ENCODE measurements at regions not wholly inside any gene's neighbourhood (a gene's known extent, or its start where the extent isn't known, plus 50 kb on each side); places are given as distances from the start of the nearest gene placed in this dataset.

GRCh38 chr5:112528928-112529327 lies 109.9 kb upstream of the EPB41L4A start:
- TF ChIP-seq POLR2A (IDR thresholded peaks at IDR 0.05), result no peak
- TF ChIP-seq, protein P1, sequence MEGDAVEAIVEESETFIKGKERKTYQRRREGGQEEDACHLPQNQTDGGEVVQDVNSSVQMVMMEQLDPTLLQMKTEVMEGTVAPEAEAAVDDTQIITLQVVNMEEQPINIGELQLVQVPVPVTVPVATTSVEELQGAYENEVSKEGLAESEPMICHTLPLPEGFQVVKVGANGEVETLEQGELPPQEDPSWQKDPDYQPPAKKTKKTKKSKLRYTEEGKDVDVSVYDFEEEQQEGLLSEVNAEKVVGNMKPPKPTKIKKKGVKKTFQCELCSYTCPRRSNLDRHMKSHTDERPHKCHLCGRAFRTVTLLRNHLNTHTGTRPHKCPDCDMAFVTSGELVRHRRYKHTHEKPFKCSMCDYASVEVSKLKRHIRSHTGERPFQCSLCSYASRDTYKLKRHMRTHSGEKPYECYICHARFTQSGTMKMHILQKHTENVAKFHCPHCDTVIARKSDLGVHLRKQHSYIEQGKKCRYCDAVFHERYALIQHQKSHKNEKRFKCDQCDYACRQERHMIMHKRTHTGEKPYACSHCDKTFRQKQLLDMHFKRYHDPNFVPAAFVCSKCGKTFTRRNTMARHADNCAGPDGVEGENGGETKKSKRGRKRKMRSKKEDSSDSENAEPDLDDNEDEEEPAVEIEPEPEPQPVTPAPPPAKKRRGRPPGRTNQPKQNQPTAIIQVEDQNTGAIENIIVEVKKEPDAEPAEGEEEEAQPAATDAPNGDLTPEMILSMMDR (IDR thresholded peaks at IDR 0.05), result no peak
- Histone ChIP-seq H3K36me3 (ENCODE audit: low read depth, missing control alignments) (no peaks in the 10 kb centered on the region), H3K27ac (no peak overlapping the region), H3K9me3 (no peaks in the 10 kb centered on the region), H3K27me3 (no peaks in the 10 kb centered on the region), H3K4me1 (no peaks in the 10 kb centered on the region), H3K4me3 (no peak overlapping the region)
- no peak for DNase-seq
- WGBS, 2 donors, result 95 to 96% methylated on average over 5 of the region's 5 CpGs
- intact Hi-C loops (cut with DNase I; ENCODE audit: low total_unique reads), result no loop called here

- WGBS, 2 donors, result 52 to 61% methylated on average over 3 to 5 of the region's 5 CpGs
- H3K27ac ChIP-seq, result no peak overlapping the region
- no peaks in the 10 kb centered on the region for H3K27me3 ChIP-seq
- TF ChIP-seq POLR2A (IDR thresholded peaks at IDR 0.05), result no peak
- TF ChIP-seq, protein P1 (IDR thresholded peaks at IDR 0.05), result peak in 1 of 3 experiments; percentile 42
- no peaks in the 10 kb centered on the region for H3K4me1 ChIP-seq
- intact Hi-C loops (cut with DNase I; ENCODE audit: low total_unique reads), result no loop called here
- no peaks in the 10 kb centered on the region for H3K9me3 ChIP-seq
- no peak overlapping the region for H3K4me3 ChIP-seq
- DNase-seq, result no peak
- H3K36me3 ChIP-seq (ENCODE audit: low read depth, missing control alignments), result no peaks in the 10 kb centered on the region
Observed at GRCh38 chr5:112529525-112529924, 110.4 kb upstream of the EPB41L4A start.

DNA sequence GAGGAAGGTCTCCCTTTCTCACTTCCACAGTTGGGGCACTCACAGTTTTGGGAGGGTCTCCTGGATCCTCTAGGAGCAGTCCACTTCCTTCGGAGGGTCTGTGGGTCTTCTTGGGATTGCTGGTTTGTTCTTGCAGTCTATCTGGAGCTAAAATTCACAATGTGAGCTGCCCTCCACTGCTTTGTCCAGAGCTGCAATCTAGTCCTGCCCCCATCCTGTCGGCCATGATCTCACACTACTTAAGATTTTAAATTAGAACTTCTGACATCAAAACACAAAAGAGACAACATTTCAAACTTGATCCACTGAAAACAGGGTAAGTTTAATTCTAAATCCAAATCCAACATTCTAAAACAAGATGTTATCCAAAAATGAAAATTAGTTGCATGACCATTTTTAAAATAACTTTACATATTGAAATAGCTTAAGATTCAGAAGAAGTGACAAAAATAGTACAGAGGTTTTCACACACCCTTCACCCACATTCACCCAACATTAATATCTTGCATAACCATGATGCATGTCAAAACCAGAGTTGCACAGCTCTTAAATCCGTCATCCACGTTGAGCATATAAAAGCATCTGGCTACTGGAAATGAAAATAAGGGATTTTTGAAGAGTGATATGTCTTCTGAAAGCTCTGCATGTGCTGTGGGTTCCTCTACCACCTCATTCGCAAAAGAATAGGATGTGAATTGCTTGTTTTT lies 113.7 kb upstream of the EPB41L4A start:
- TF ChIP-seq POLR2A (IDR thresholded peaks at IDR 0.05), result no peak
- TF ChIP-seq, protein P1 (IDR thresholded peaks at IDR 0.05), result no peak
- 83 to 86% methylated on average over 5 of the region's 5 CpGs for WGBS, 2 donors
- Histone ChIP-seq H3K27ac (no peak overlapping the region), H3K27me3 (no peaks in the 10 kb centered on the region), H3K4me3 (no peak overlapping the region), H3K4me1 (no peaks in the 10 kb centered on the region), H3K36me3 (ENCODE audit: low read depth, missing control alignments) (no peaks in the 10 kb centered on the region), H3K9me3 (no peaks in the 10 kb centered on the region)
- no peak for DNase-seq
- intact Hi-C loops (cut with DNase I; ENCODE audit: low total_unique reads), result no loop called here

- Histone ChIP-seq H3K36me3 (ENCODE audit: low read depth, missing control alignments) (no peaks in the 10 kb centered on the region), H3K4me1 (no peaks in the 10 kb centered on the region), H3K27ac (no peak overlapping the region), H3K9me3 (no peaks in the 10 kb centered on the region), H3K4me3 (no peak overlapping the region), H3K27me3 (no peaks in the 10 kb centered on the region)
- no peak for TF ChIP-seq POLR2A (IDR thresholded peaks at IDR 0.05)
- TF ChIP-seq, protein P1 (IDR thresholded peaks at IDR 0.05), result no peak
- 0% methylated on average over 1 of the region's 1 CpG for WGBS, 2 donors
- intact Hi-C loops (cut with DNase I; ENCODE audit: low total_unique reads), result no loop called here
- no peak for DNase-seq
Observed at GRCh38 chr5:112533362-112533761, 114.3 kb upstream of the EPB41L4A start.

DNA sequence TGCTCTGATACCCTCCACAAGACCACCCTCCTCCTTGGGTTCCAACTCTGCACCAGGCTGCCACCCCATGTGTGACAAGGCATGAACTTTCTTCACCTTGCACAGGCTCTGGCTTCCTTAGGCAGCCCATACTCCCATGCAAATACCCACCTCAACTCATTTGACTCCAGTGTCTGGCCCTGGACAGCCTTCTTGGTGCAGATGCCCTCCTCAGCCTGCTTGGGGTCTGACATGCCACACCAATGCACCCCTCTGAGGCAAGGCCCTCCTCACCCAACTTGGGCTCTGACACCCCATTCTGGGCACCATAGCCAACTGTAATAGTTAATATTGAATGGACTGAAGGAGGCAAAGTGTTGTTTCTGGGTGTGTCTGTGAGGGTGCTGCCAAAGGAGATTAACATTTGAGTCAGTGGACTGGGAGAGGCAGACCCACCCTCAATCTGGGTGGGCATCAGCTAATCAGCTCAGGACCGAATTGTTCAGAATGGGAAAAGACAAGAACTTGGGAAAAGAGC lies 115.0 kb upstream of the EPB41L4A start:
- Histone ChIP-seq H3K9me3 (no peaks in the 10 kb centered on the region), H3K4me3 (no peak overlapping the region), H3K36me3 (ENCODE audit: low read depth, missing control alignments) (no peaks in the 10 kb centered on the region), H3K4me1 (no peaks in the 10 kb centered on the region), H3K27me3 (no peaks in the 10 kb centered on the region), H3K27ac (no peak overlapping the region)
- no peak for DNase-seq
- intact Hi-C loops (cut with DNase I; ENCODE audit: low total_unique reads), result no loop called here
- WGBS, 2 donors, result 72 to 90% methylated on average over 1 of the region's 1 CpG
- no peak for TF ChIP-seq POLR2A (IDR thresholded peaks at IDR 0.05)
- TF ChIP-seq, protein P1 (IDR thresholded peaks at IDR 0.05), result no peak
